IMR-90 (cell line): ENCODE measurements at regions not wholly inside any gene's neighbourhood (a gene's known extent, or its start where the extent isn't known, plus 50 kb on each side); places are given as distances from the start of the nearest gene placed in this dataset.

Experiments used
- ATAC-seq: fragments of 200-7000 bp; cut with Tn5 transposase; 2 replicates; pipeline ENCODE4 v1.9.1; 2020; ENCODE audit warnings: low read depth, mild to moderate bottlenecking, moderate library complexity
- BruUV-seq: library from RNA; stranded (reverse); fragments of 400-500 nt; replicated peaks from 2 replicates; lab custom pipeline; 2021; lab: Mats Ljungman, UMichigan
- CTCF ChIA-PET: fragments of 300-600 bp; formaldehyde crosslinking; extraction: SDS; loops from one replicate; lab custom pipeline; 2021; ENCODE audit warnings: antibody characterized with exemption; lab: Yijun Ruan, JAX
- POLR2A ChIA-PET: fragments of 300-600 bp; sonication (Branson Sonifier 250); formaldehyde crosslinking; loops from one replicate; lab custom pipeline; 2022; ENCODE audit warnings: antibody characterized with exemption; ENCODE audit not compliant: unreplicated experiment; lab: Charles Lee
- DNase-seq: peaks from one replicate; pipeline ENCODE4 v3.0.0; 2013
- H2AFZ ChIP-seq: replicated peaks from 2 replicates; pipeline ENCODE3; 2013; ENCODE audit warnings: low read length, mild to moderate bottlenecking; ENCODE audit not compliant: poor library complexity
- H2AK5ac ChIP-seq: 2 replicates; pipeline ENCODE4 v1.6.1; 2013; ENCODE audit warnings: low read depth, low read length, inconsistent platforms
- H2AK9ac ChIP-seq: replicated peaks from 2 replicates; pipeline ENCODE3; 2013; ENCODE audit warnings: mild to moderate bottlenecking, low read depth, low read length, moderate library complexity; ENCODE audit not compliant: poor library complexity
- H2BK120ac ChIP-seq: 2 replicates; pipeline ENCODE4 v1.6.1; 2013; ENCODE audit warnings: low read depth, low read length, inconsistent platforms
- H2BK15ac ChIP-seq: 3 replicates; pipeline ENCODE4 v1.6.1; 2013; ENCODE audit warnings: low read depth, low read length, inconsistent platforms
- H2BK20ac ChIP-seq: 2 replicates; pipeline ENCODE4 v1.6.1; 2013; ENCODE audit warnings: low read depth, mild to moderate bottlenecking, inconsistent platforms, low read length, moderate library complexity
- H2BK5ac ChIP-seq: 2 replicates; pipeline ENCODE4 v1.6.1; 2013; ENCODE audit warnings: mild to moderate bottlenecking, low read depth, low read length, inconsistent platforms; ENCODE audit not compliant: poor library complexity, severe bottlenecking
- H3K14ac ChIP-seq: replicated peaks from 2 replicates; pipeline ENCODE4 v1.6.1; 2013; ENCODE audit warnings: low read depth, low read length, inconsistent platforms
- H3K18ac ChIP-seq: 2 replicates; pipeline ENCODE4 v1.6.1; 2013; ENCODE audit warnings: low read depth, low read length, control low read depth
- H3K23ac ChIP-seq: 2 replicates; pipeline ENCODE4 v1.6.1; 2013; ENCODE audit warnings: low read depth, low read length, inconsistent platforms
- H3K27ac ChIP-seq: 2 replicates; pipeline ENCODE4 v1.5.1; 2013; ENCODE audit warnings: mild to moderate bottlenecking, control low read depth, low read length; ENCODE audit not compliant: insufficient read depth
- H3K27me3 ChIP-seq: 2 replicates; pipeline ENCODE4 v1.6.1; 2013; ENCODE audit warnings: low read length; ENCODE audit not compliant: control insufficient read depth, insufficient read depth
- H3K36me3 ChIP-seq: 2 replicates; pipeline ENCODE4 v1.6.1; 2013; ENCODE audit warnings: low read length, mixed read lengths; ENCODE audit not compliant: control insufficient read depth, insufficient read depth
- H3K4ac ChIP-seq: 2 replicates; pipeline ENCODE4 v1.6.1; 2013; ENCODE audit warnings: low read depth, low read length, inconsistent platforms
- H3K4me1 ChIP-seq: 2 replicates; pipeline ENCODE4 v1.6.1; 2013; ENCODE audit warnings: low read length, mixed read lengths; ENCODE audit not compliant: control insufficient read depth, insufficient read depth
- H3K4me2 ChIP-seq: 2 replicates; pipeline ENCODE4 v1.6.1; 2013; ENCODE audit warnings: low read depth, mild to moderate bottlenecking, control low read depth, low read length, moderate library complexity
- H3K4me3 ChIP-seq: 2 replicates; pipeline ENCODE4 v1.5.1; 2013; ENCODE audit warnings: low read depth, mild to moderate bottlenecking, control low read depth, low read length, moderate library complexity; ENCODE audit not compliant: insufficient read depth
- H3K56ac ChIP-seq: 2 replicates; pipeline ENCODE4 v1.6.1; 2013; ENCODE audit warnings: low read length, inconsistent platforms; ENCODE audit not compliant: insufficient read depth; ENCODE audit errors: extremely low read depth
- H3K79me1 ChIP-seq, 2 experiments: 2 replicates each; pipeline ENCODE4 v1.6.1; 2013; ENCODE audit warnings: low read length in 2 of 2, inconsistent platforms in 1 of 2, low read depth in 1 of 2
- H3K9ac ChIP-seq: 2 replicates; pipeline ENCODE4 v1.6.1; 2013; ENCODE audit warnings: low read depth, low read length, control low read depth
- H3K9me1 ChIP-seq: 2 replicates; pipeline ENCODE4 v1.6.1; 2013; ENCODE audit warnings: low read length, inconsistent platforms; ENCODE audit not compliant: insufficient read depth
- H3K9me3 ChIP-seq: 2 replicates; pipeline ENCODE4 v1.6.1; 2013; ENCODE audit warnings: low read length; ENCODE audit not compliant: control insufficient read depth, insufficient read depth
- H4K20me1 ChIP-seq: 2 replicates; pipeline ENCODE4 v1.6.1; 2013; ENCODE audit warnings: low read length, inconsistent platforms; ENCODE audit not compliant: insufficient read depth
- H4K5ac ChIP-seq: 2 replicates; pipeline ENCODE4 v1.6.1; 2013; ENCODE audit warnings: mild to moderate bottlenecking, low read depth, low read length, control low read depth
- H4K8ac ChIP-seq, 2 experiments: 2 replicates each; pipeline ENCODE4 v1.6.1; 2013; ENCODE audit warnings: low read depth in 2 of 2, low read length in 2 of 2, control low read depth in 1 of 2, inconsistent platforms in 1 of 2
- H4K91ac ChIP-seq: 2 replicates; pipeline ENCODE4 v1.6.1; 2013; ENCODE audit warnings: low read depth, low read length, inconsistent platforms; ENCODE audit not compliant: insufficient read depth
- CTCF ChIP-seq: conservative IDR thresholded peaks from 2 replicates; pipeline ENCODE4 v1.5.1; 2012; ENCODE audit warnings: mild to moderate bottlenecking, low read depth, low read length, improper control_type of control experiment
- ELK1 ChIP-seq: fragments of 150-350 bp; IDR thresholded peaks from 2 replicates; pipeline ENCODE4 v1.6.1; 2016; ENCODE audit warnings: low read depth, mild to moderate bottlenecking, low read length, moderate library complexity, borderline replicate concordance
- MAFK ChIP-seq: IDR thresholded peaks from 2 replicates; pipeline ENCODE4 v1.6.1; 2012; ENCODE audit warnings: low read depth, low read length, improper control_type of control experiment
- MAZ ChIP-seq: IDR thresholded peaks from 2 replicates; pipeline ENCODE4 v1.6.1; 2012; ENCODE audit warnings: low read depth, mild to moderate bottlenecking, low read length, improper control_type of control experiment, moderate library complexity, borderline replicate concordance
- MXI1 ChIP-seq: IDR thresholded peaks from 2 replicates; pipeline ENCODE4 v1.6.1; 2012; ENCODE audit warnings: low read depth, mild to moderate bottlenecking, low read length, moderate library complexity, borderline replicate concordance
- POLR2A ChIP-seq: IDR thresholded peaks from 2 replicates; pipeline ENCODE4 v1.6.1; 2012; ENCODE audit warnings: mild to moderate bottlenecking, low read depth, low read length
- RCOR1 ChIP-seq: IDR thresholded peaks from 2 replicates; pipeline ENCODE4 v1.6.1; 2012; ENCODE audit warnings: mild to moderate bottlenecking, low read length, improper control_type of control experiment; ENCODE audit not compliant: insufficient replicate concordance
- RFX5 ChIP-seq: IDR thresholded peaks from 2 replicates; pipeline ENCODE4 v1.8.0; 2012; ENCODE audit warnings: low read depth, mild to moderate bottlenecking, low read length, moderate library complexity
- WGBS, 2 experiments: methylation state at CpG; one replicate each; pipeline versions ENCODE4 v1.1.5 to v1.1.7; 2013; ENCODE audit warnings: missing lambda C conversion rate in 2 of 2; ENCODE audit not compliant: insufficient read length in 1 of 2; ENCODE audit errors: extremely low coverage in 2 of 2; 5-methylcytosine and 5-hydroxymethylcytosine counted together
- dilution Hi-C: fragments of 300-500 bp; cut with HindIII; formaldehyde crosslinking; loops from one replicate; pipeline ENCODE4 v1.14.3; 2018; ENCODE audit warnings: low sequenced_read_pairs; ENCODE audit not compliant: unreplicated experiment
- in situ Hi-C: fragments of 300-500 bp; cut with MboI; formaldehyde crosslinking; loops from 3 replicates; pipeline ENCODE4 v1.14.3; 2019; ENCODE audit warnings: low sequenced_read_pairs, inconsistent platforms, mixed read lengths
- intact Hi-C: fragments of 100-400 bp; cut with micrococcal nuclease; formaldehyde crosslinking; loops from 2 replicates; pipeline ENCODE4 v1.10.0; 2022

- Histone ChIP-seq H4K20me1 (no peaks in the 10 kb centered on the region), H3K9me1 (no peaks in the 10 kb centered on the region), H3K36me3 (no peaks in the 10 kb centered on the region), H2BK20ac (no peak overlapping the region), H4K8ac (no peak overlapping the region), H3K4me2 (no peak overlapping the region), H2AFZ (no peak overlapping the region), H3K9me3 (no peaks in the 10 kb centered on the region), H3K27ac (no peak overlapping the region), H3K4me3 (no peak overlapping the region), H3K23ac (no peak overlapping the region), H3K14ac (no peak overlapping the region), H2AK5ac (no peak overlapping the region), H3K4ac (no peak overlapping the region), H4K91ac (no peak overlapping the region), H3K18ac (no peak overlapping the region), H2AK9ac (no peak overlapping the region), H2BK5ac (no peak overlapping the region), H2BK120ac (no peak overlapping the region), H3K56ac (no peak overlapping the region), H3K4me1 (no peaks in the 10 kb centered on the region), H2BK15ac (no peak overlapping the region), H4K5ac (no peak overlapping the region), H3K9ac (no peak overlapping the region), H3K27me3 (no peaks in the 10 kb centered on the region), H3K79me1 (no peaks in the 10 kb centered on the region)
- POLR2A ChIA-PET: no interaction called here
- BruUV-seq: no TSS peak
- intact Hi-C loops (no loop called here), dilution Hi-C loops (no loop called here), in situ Hi-C loops (no loop called here)
- CTCF ChIA-PET: no interaction called here
- ATAC-seq (no peak), DNase-seq (no peak)
- TF ChIP-seq POLR2A (no peak), MAZ (no peak), MAFK (no peak), CTCF (no peak), RFX5 (no peak), ELK1 (no peak), MXI1 (no peak), RCOR1 (no peak)
- 20% methylated on average over 1 of the region's 2 CpGs; no CpG with 5 or more reads in 1 of the 2 experiments for WGBS, 2 experiments
These were observed 518.8 kb upstream of the ZNF385D start for GRCh38 chr3:22269831-22270230.
